Smooth muscle cell (in vitro differentiated cells): ENCODE measurements at regions not wholly inside any gene's neighbourhood (a gene's known extent, or its start where the extent isn't known, plus 50 kb on each side); places are given as distances from the start of the nearest gene placed in this dataset.

ENCODE experiments used
- DNase-seq: peaks from one replicate; lab custom pipeline; 2025; ENCODE audit not compliant: unreplicated experiment; lab: John Stamatoyannopoulos, UW
- H2AFZ ChIP-seq: fragments of 200-600 bp; sonication (generic); 2 replicates; pipeline ENCODE4 v1.6.0; 2016; ENCODE audit warnings: antibody characterized with exemption, low read depth, mild to moderate bottlenecking
- H3F3A ChIP-seq: fragments of 200-600 bp; sonication (generic); 2 replicates; pipeline ENCODE4 v1.6.0; 2017; ENCODE audit warnings: antibody characterized with exemption, low read depth
- H3K27ac ChIP-seq: fragments of 200-600 bp; sonication (generic); 2 replicates; pipeline ENCODE4 v1.5.1; 2016; ENCODE audit warnings: low read depth, mild to moderate bottlenecking
- H3K27me3 ChIP-seq: fragments of 200-600 bp; sonication (generic); 2 replicates; pipeline ENCODE4 v1.6.1; 2016; ENCODE audit warnings: low read depth, mild to moderate bottlenecking
- H3K36me3 ChIP-seq: fragments of 200-600 bp; sonication (generic); 2 replicates; pipeline ENCODE4 v1.5.1; 2016; ENCODE audit warnings: low read depth
- H3K4me1 ChIP-seq: fragments of 200-600 bp; sonication (generic); 2 replicates; pipeline ENCODE4 v1.5.1; 2016; ENCODE audit warnings: low read depth
- H3K4me2 ChIP-seq: fragments of 200-600 bp; sonication (generic); 2 replicates; pipeline ENCODE4 v1.6.0; 2016; ENCODE audit warnings: mild to moderate bottlenecking
- H3K4me3 ChIP-seq: fragments of 200-600 bp; sonication (generic); 2 replicates; pipeline ENCODE4 v1.5.1; 2016; ENCODE audit warnings: mild to moderate bottlenecking
- H3K79me2 ChIP-seq: fragments of 200-600 bp; sonication (generic); 2 replicates; pipeline ENCODE4 v1.6.0; 2016; ENCODE audit warnings: low read depth, mild to moderate bottlenecking
- H3K9ac ChIP-seq: fragments of 200-600 bp; sonication (generic); 2 replicates; pipeline ENCODE4 v1.6.0; 2016; ENCODE audit warnings: low read depth
- H3K9me3 ChIP-seq: fragments of 200-600 bp; sonication (generic); replicated peaks from 2 replicates; pipeline ENCODE4 v1.5.1; 2016; ENCODE audit warnings: low read depth
- H4K20me1 ChIP-seq: fragments of 200-600 bp; sonication (generic); 2 replicates; pipeline ENCODE4 v1.6.0; 2016; ENCODE audit warnings: low read depth
- WGBS: methylation state at CpG from one replicate; pipeline ENCODE4 v1.1.7; 2016; ENCODE audit warnings: low lambda C conversion rate; 5-methylcytosine and 5-hydroxymethylcytosine counted together
- TF ChIP-seq, protein P1 (sequence below): fragments of 200-600 bp; sonication (generic); IDR thresholded peaks from 2 replicates; pipeline ENCODE4 v1.5.1; 2017; ENCODE audit warnings: borderline replicate concordance, mild to moderate bottlenecking, antibody characterized with exemption; ENCODE audit not compliant: insufficient read depth, poor library complexity, severe bottlenecking

DNA sequence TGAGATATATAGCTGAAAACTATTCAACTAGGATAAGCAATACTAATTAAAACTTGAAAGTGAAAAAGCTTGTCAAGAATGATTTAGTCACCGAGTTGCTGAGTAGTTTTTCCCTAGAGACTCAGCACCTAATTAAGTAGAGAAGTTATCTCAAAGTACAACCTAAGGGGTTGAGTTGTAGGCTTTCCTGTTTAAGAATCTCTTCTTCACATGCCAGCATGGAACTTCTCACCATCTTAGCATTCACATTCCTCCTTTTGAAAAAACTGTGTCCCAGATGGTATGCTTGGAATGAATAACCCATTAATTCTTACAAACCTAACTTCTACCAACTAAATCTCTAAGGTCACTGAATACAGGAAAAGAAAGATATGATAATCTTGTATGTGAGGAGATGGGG lies 303.3 kb upstream of the ZC3H12C start:
- TF ChIP-seq, protein P1, sequence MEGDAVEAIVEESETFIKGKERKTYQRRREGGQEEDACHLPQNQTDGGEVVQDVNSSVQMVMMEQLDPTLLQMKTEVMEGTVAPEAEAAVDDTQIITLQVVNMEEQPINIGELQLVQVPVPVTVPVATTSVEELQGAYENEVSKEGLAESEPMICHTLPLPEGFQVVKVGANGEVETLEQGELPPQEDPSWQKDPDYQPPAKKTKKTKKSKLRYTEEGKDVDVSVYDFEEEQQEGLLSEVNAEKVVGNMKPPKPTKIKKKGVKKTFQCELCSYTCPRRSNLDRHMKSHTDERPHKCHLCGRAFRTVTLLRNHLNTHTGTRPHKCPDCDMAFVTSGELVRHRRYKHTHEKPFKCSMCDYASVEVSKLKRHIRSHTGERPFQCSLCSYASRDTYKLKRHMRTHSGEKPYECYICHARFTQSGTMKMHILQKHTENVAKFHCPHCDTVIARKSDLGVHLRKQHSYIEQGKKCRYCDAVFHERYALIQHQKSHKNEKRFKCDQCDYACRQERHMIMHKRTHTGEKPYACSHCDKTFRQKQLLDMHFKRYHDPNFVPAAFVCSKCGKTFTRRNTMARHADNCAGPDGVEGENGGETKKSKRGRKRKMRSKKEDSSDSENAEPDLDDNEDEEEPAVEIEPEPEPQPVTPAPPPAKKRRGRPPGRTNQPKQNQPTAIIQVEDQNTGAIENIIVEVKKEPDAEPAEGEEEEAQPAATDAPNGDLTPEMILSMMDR: no peak

GRCh38 chr11:109791337-109791736 lies 301.9 kb upstream of the ZC3H12C start:
- no peak overlapping the region for H3K4me2 ChIP-seq
- 92% methylated on average over 2 of the region's 2 CpGs for WGBS
- no peak overlapping the region for H3K4me3 ChIP-seq
- H2AFZ ChIP-seq: no peak overlapping the region
- TF ChIP-seq, protein P1: no peak
- H3F3A ChIP-seq: no peaks in the 10 kb centered on the region
- H3K27me3 ChIP-seq: no peaks in the 10 kb centered on the region
- no peaks in the 10 kb centered on the region for H4K20me1 ChIP-seq
- no peak overlapping the region for H3K9ac ChIP-seq
- no peaks in the 10 kb centered on the region for H3K9me3 ChIP-seq
- no peaks in the 10 kb centered on the region for H3K79me2 ChIP-seq
- H3K27ac ChIP-seq: no peak overlapping the region
- no peaks in the 10 kb centered on the region for H3K4me1 ChIP-seq
- H3K36me3 ChIP-seq: no peaks in the 10 kb centered on the region
- no peak for DNase-seq

More for the DNA sequence above, 303.3 kb upstream of the ZC3H12C start:
- DNase-seq: no peak
- Histone ChIP-seq H3F3A (no peaks in the 10 kb centered on the region), H4K20me1 (no peaks in the 10 kb centered on the region), H3K36me3 (no peaks in the 10 kb centered on the region), H3K4me2 (no peak overlapping the region), H2AFZ (no peak overlapping the region), H3K9me3 (no peaks in the 10 kb centered on the region), H3K27me3 (no peaks in the 10 kb centered on the region), H3K4me1 (no peaks in the 10 kb centered on the region), H3K79me2 (no peaks in the 10 kb centered on the region), H3K27ac (no peak overlapping the region), H3K4me3 (no peak overlapping the region), H3K9ac (no peak overlapping the region)
- WGBS: 55% methylated on average over 1 of the region's 1 CpG

GRCh38 chr11:109794501-109794900 lies 298.7 kb upstream of the ZC3H12C start:
- Histone ChIP-seq H3K27me3 (no peaks in the 10 kb centered on the region), H3K9ac (no peak overlapping the region), H3K9me3 (no peaks in the 10 kb centered on the region), H3K4me3 (no peak overlapping the region), H3K27ac (no peak overlapping the region), H3K36me3 (no peaks in the 10 kb centered on the region), H2AFZ (no peak overlapping the region), H3K4me1 (no peaks in the 10 kb centered on the region), H3K4me2 (no peak overlapping the region), H4K20me1 (no peaks in the 10 kb centered on the region), H3K79me2 (no peaks in the 10 kb centered on the region), H3F3A (no peaks in the 10 kb centered on the region)
- no peak for DNase-seq
- TF ChIP-seq, protein P1: no peak
- WGBS: 69% methylated on average over 3 of the region's 3 CpGs

DNA sequence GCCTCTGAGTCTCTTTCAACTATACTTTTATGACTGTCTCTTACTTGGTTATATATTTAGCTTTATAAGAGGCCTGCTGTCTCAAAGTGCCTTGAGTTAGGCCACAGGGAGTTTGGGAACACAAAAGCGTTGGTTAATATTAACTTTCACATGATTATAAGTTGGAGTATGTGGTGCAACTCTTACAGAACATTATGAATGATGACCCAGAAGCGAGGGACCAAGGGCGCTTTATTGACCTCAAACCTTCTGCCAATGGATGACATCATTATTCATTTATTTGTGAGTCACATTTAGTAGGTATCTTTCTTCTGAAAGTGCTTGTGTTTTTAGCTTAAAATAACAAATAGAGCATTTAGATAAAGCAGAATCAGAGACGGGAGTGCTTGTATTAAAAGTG lies 298.0 kb upstream of the ZC3H12C start:
- Histone ChIP-seq H3K4me1 (no peaks in the 10 kb centered on the region), H3K4me3 (no peak overlapping the region), H3K9me3 (no peaks in the 10 kb centered on the region), H3K27me3 (no peaks in the 10 kb centered on the region), H3K36me3 (no peaks in the 10 kb centered on the region), H3K27ac (no peak overlapping the region), H3F3A (no peaks in the 10 kb centered on the region), H3K79me2 (no peaks in the 10 kb centered on the region), H3K4me2 (no peak overlapping the region), H4K20me1 (no peaks in the 10 kb centered on the region), H2AFZ (no peak overlapping the region), H3K9ac (no peak overlapping the region)
- WGBS: 73% methylated on average over 4 of the region's 4 CpGs
- DNase-seq: no peak
- TF ChIP-seq, protein P1: no peak
